SK-N-SH treated with all-trans-retinoic acid at 6 μM for 48 hours (cell line): ENCODE measurements at regions not wholly inside any gene's neighbourhood (a gene's known extent, or its start where the extent isn't known, plus 50 kb on each side); places are given as distances from the start of the nearest gene placed in this dataset.

ENCODE experiments used
- ATAC-seq: fragments of 200-7000 bp; cut with Tn5 transposase; 3 replicates; pipeline ENCODE4 v1.9.1; 2020; ENCODE audit warnings: mild to moderate bottlenecking, moderate library complexity
- ARNTL ChIP-seq: fragments of 450-650 bp; formaldehyde crosslinking; IDR thresholded peaks from 2 replicates; pipeline ENCODE4 v1.5.0; 2020; ENCODE audit warnings: low read depth, mild to moderate bottlenecking, moderate library complexity, borderline replicate concordance
- BACH2 ChIP-seq: fragments of 250-450 bp; sonication (Bioruptor Pico); IDR thresholded peaks from 2 replicates; pipeline ENCODE4 v1.9.0; 2021; ENCODE audit warnings: mild to moderate bottlenecking, borderline replicate concordance
- CSDC2 ChIP-seq: fragments of 250-450 bp; sonication (Bioruptor Pico); IDR thresholded peaks from 2 replicates; pipeline ENCODE4 v1.5.0; 2020; ENCODE audit warnings: mild to moderate bottlenecking, moderate library complexity
- CSRNP3 ChIP-seq: fragments of 250-450 bp; sonication (Bioruptor Pico); IDR thresholded peaks from 2 replicates; pipeline ENCODE4 v1.5.1; 2021; ENCODE audit warnings: mild to moderate bottlenecking, moderate library complexity
- ESRRG ChIP-seq: fragments of 250-450 bp; sonication (Bioruptor Pico); IDR thresholded peaks from 2 replicates; pipeline ENCODE4 v1.6.1; 2021; ENCODE audit warnings: mild to moderate bottlenecking
- GLIS3 ChIP-seq: fragments of 250-450 bp; sonication (Bioruptor Pico); IDR thresholded peaks from 2 replicates; pipeline ENCODE4 v1.5.0; 2020; ENCODE audit warnings: mild to moderate bottlenecking, moderate library complexity
- ISL1 ChIP-seq: fragments of 250-450 bp; sonication (Bioruptor Pico); IDR thresholded peaks from 2 replicates; pipeline ENCODE4 v2.1.2; 2022; ENCODE audit warnings: mild to moderate bottlenecking, moderate library complexity
- OSR1 ChIP-seq: fragments of 250-450 bp; sonication (Bioruptor Pico); IDR thresholded peaks from 2 replicates; pipeline ENCODE4 v1.8.0; 2022; ENCODE audit warnings: moderate library complexity, mild to moderate bottlenecking, inconsistent platforms
- PATZ1 ChIP-seq: fragments of 250-450 bp; sonication (Bioruptor Pico); IDR thresholded peaks from 2 replicates; pipeline ENCODE4 v1.8.0; 2020; ENCODE audit warnings: mild to moderate bottlenecking, moderate library complexity, borderline replicate concordance
- PPARA ChIP-seq: fragments of 250-450 bp; sonication (Bioruptor Pico); IDR thresholded peaks from 2 replicates; pipeline ENCODE4 v1.5.0; 2020; ENCODE audit warnings: mild to moderate bottlenecking, borderline replicate concordance
- RARB ChIP-seq: fragments of 250-450 bp; sonication (Bioruptor Pico); IDR thresholded peaks from 2 replicates; pipeline ENCODE4 v1.8.0; 2021; ENCODE audit warnings: mild to moderate bottlenecking, moderate library complexity
- SNAI2 ChIP-seq: fragments of 250-450 bp; sonication (Bioruptor Pico); IDR thresholded peaks from 2 replicates; pipeline ENCODE4 v1.5.0; 2020; ENCODE audit warnings: mild to moderate bottlenecking, moderate library complexity
- TCF4 ChIP-seq: fragments of 250-450 bp; sonication (Bioruptor Pico); IDR thresholded peaks from 2 replicates; pipeline ENCODE4 v1.8.0; 2021; ENCODE audit warnings: mild to moderate bottlenecking, moderate library complexity, borderline replicate concordance
- TOX ChIP-seq: fragments of 250-450 bp; sonication (Bioruptor Pico); IDR thresholded peaks from 2 replicates; pipeline ENCODE4 v1.8.0; 2021; ENCODE audit warnings: mild to moderate bottlenecking, moderate library complexity, borderline replicate concordance
- ZC3H10 ChIP-seq: fragments of 250-450 bp; sonication (Bioruptor Pico); IDR thresholded peaks from 2 replicates; pipeline ENCODE4 v1.5.1; 2021; ENCODE audit warnings: mild to moderate bottlenecking, moderate library complexity
- ZFP3 ChIP-seq: fragments of 250-450 bp; sonication (Bioruptor Pico); IDR thresholded peaks from 2 replicates; pipeline ENCODE4 v1.5.0; 2020; ENCODE audit warnings: mild to moderate bottlenecking, moderate library complexity
- ZFP30 ChIP-seq: fragments of 450-650 bp; formaldehyde crosslinking; IDR thresholded peaks from 2 replicates; pipeline ENCODE4 v1.5.0; 2022; ENCODE audit warnings: mild to moderate bottlenecking, moderate library complexity
- ZNF565 ChIP-seq: fragments of 450-650 bp; formaldehyde crosslinking; conservative IDR thresholded peaks from 2 replicates; pipeline ENCODE4 v1.5.0; 2020; ENCODE audit warnings: low read depth, mild to moderate bottlenecking, moderate library complexity
- ZNF70 ChIP-seq: fragments of 450-650 bp; formaldehyde crosslinking; IDR thresholded peaks from 2 replicates; pipeline ENCODE4 v1.5.0; 2020; ENCODE audit warnings: mild to moderate bottlenecking, moderate library complexity
- ZNF8 ChIP-seq: fragments of 450-650 bp; formaldehyde crosslinking; IDR thresholded peaks from 2 replicates; pipeline ENCODE4 v1.5.0; 2020; ENCODE audit warnings: mild to moderate bottlenecking, moderate library complexity
- TF ChIP-seq, protein P1 (sequence below): fragments of 250-450 bp; sonication (Bioruptor Pico); IDR thresholded peaks from 2 replicates; pipeline ENCODE4 v1.5.1; 2020; ENCODE audit warnings: low read depth, mild to moderate bottlenecking, moderate library complexity
- TF ChIP-seq, protein P2 (sequence below): fragments of 250-450 bp; sonication (Bioruptor Pico); IDR thresholded peaks from 2 replicates; pipeline ENCODE4 v1.5.0; 2020; ENCODE audit warnings: mild to moderate bottlenecking, moderate library complexity

GRCh38 chr11:119941636-119942411 lies 196.1 kb downstream of the TRIM29 start:
- no peak for ATAC-seq
- TF ChIP-seq ARNTL (no peak), OSR1 (no peak), BACH2 (CRISPR knock-in tag) (no peak), CSDC2 (no peak), ZNF565 (CRISPR knock-in tag) (no peak), TCF4 (no peak), TOX (no peak), PPARA (CRISPR knock-in tag) (no peak), ZNF70 (CRISPR knock-in tag) (no peak), GLIS3 (CRISPR knock-in tag) (no peak), RARB (CRISPR knock-in tag) (no peak), CSRNP3 (CRISPR knock-in tag) (no peak), SNAI2 (CRISPR knock-in tag) (no peak), ZC3H10 (CRISPR knock-in tag) (no peak), ZNF8 (CRISPR knock-in tag) (no peak), ZFP3 (CRISPR knock-in tag) (no peak), ZFP30 (CRISPR knock-in tag) (no peak)
- TF ChIP-seq, protein P1, sequence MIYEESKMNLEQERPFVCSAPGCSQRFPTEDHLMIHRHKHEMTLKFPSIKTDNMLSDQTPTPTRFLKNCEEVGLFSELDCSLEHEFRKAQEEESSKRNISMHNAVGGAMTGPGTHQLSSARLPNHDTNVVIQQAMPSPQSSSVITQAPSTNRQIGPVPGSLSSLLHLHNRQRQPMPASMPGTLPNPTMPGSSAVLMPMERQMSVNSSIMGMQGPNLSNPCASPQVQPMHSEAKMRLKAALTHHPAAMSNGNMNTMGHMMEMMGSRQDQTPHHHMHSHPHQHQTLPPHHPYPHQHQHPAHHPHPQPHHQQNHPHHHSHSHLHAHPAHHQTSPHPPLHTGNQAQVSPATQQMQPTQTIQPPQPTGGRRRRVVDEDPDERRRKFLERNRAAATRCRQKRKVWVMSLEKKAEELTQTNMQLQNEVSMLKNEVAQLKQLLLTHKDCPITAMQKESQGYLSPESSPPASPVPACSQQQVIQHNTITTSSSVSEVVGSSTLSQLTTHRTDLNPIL, result no peak

- no peak for ATAC-seq
- TF ChIP-seq ARNTL (no peak), PATZ1 (no peak), ZNF565 (CRISPR knock-in tag) (no peak), ESRRG (CRISPR knock-in tag) (no peak), SNAI2 (CRISPR knock-in tag) (no peak), BACH2 (CRISPR knock-in tag) (no peak), CSDC2 (no peak), ZNF70 (CRISPR knock-in tag) (no peak), TOX (no peak), PPARA (CRISPR knock-in tag) (no peak), TCF4 (no peak), ZNF8 (CRISPR knock-in tag) (no peak), ZC3H10 (CRISPR knock-in tag) (no peak), ISL1 (no peak), RARB (CRISPR knock-in tag) (no peak), GLIS3 (CRISPR knock-in tag) (no peak)
- TF ChIP-seq, protein P2, sequence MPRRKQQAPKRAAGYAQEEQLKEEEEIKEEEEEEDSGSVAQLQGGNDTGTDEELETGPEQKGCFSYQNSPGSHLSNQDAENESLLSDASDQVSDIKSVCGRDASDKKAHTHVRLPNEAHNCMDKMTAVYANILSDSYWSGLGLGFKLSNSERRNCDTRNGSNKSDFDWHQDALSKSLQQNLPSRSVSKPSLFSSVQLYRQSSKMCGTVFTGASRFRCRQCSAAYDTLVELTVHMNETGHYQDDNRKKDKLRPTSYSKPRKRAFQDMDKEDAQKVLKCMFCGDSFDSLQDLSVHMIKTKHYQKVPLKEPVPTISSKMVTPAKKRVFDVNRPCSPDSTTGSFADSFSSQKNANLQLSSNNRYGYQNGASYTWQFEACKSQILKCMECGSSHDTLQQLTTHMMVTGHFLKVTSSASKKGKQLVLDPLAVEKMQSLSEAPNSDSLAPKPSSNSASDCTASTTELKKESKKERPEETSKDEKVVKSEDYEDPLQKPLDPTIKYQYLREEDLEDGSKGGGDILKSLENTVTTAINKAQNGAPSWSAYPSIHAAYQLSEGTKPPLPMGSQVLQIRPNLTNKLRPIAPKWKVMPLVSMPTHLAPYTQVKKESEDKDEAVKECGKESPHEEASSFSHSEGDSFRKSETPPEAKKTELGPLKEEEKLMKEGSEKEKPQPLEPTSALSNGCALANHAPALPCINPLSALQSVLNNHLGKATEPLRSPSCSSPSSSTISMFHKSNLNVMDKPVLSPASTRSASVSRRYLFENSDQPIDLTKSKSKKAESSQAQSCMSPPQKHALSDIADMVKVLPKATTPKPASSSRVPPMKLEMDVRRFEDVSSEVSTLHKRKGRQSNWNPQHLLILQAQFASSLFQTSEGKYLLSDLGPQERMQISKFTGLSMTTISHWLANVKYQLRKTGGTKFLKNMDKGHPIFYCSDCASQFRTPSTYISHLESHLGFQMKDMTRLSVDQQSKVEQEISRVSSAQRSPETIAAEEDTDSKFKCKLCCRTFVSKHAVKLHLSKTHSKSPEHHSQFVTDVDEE (CRISPR knock-in tag), result no peak
These were observed 196.7 kb downstream of the TRIM29 start for GRCh38 chr11:119941171-119941570.

- no peak for ATAC-seq
- no peak for TF ChIP-seq CSDC2
- TF ChIP-seq ARNTL, result no peak
- TF ChIP-seq, protein P2 (CRISPR knock-in tag), result no peak
- TF ChIP-seq GLIS3 (CRISPR knock-in tag), result no peak
- no peak for TF ChIP-seq CSRNP3 (CRISPR knock-in tag)
- no peak for TF ChIP-seq ZNF565 (CRISPR knock-in tag)
- TF ChIP-seq PATZ1, result no peak
- TF ChIP-seq ISL1, result no peak
These were observed 197.4 kb downstream of the TRIM29 start for GRCh38 chr11:119940401-119940976.
